GM18499 (cell line): ENCODE measurements at regions not wholly inside any gene's neighbourhood (a gene's known extent, or its start where the extent isn't known, plus 50 kb on each side); places are given as distances from the start of the nearest gene placed in this dataset.
"Not testable (repeated sequence)": the region's sequence is repeated elsewhere in the genome, so short reads cannot be mapped to it uniquely, and the experiment has no call there.

Source experiments
- ATAC-seq: cut with Tn5 transposase; IDR thresholded peaks from one replicate; pipeline ENCODE4 v1.9.1; 2021; ENCODE audit warnings: moderate number of reproducible peaks; ENCODE audit not compliant: insufficient read depth, unreplicated experiment

- ATAC-seq, result no peak
Measured at GRCh38 chrX:45660477-45660876, 459.8 kb upstream of the DIPK2B start.

- no peak for ATAC-seq
Measured at GRCh38 chrX:45633419-45633818, 432.7 kb upstream of the DIPK2B start.

DNA sequence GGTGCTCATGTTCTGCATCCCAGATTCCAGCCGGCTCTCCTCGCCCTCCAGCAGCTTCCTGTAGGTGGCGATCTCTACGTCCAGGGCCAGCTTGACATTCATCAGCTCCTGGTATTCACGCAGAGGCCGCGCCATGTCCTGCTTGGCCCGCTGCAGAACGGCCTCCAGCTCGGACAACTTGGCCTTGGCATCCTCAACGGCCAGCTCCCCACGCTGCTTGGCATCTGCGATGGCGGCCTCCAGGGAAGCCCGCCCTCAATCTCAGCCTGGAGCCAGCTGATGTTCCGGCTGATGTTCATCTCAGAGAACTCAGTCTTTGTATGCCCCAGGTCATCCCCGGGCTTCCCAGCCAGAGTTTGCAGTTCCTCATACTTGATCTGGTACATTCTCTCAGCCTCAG is 431.8 kb upstream of the DIPK2B start:
- ATAC-seq, result no peak

GRCh38 chrX:45630078-45630477 is 429.4 kb upstream of the DIPK2B start:
- ATAC-seq, result no peak

- no peak for ATAC-seq
Measured at GRCh38 chrX:45628041-45628440, 427.4 kb upstream of the DIPK2B start.

- no peak for ATAC-seq
Measured at GRCh38 chrX:45623266-45623665, 422.6 kb upstream of the DIPK2B start.

DNA sequence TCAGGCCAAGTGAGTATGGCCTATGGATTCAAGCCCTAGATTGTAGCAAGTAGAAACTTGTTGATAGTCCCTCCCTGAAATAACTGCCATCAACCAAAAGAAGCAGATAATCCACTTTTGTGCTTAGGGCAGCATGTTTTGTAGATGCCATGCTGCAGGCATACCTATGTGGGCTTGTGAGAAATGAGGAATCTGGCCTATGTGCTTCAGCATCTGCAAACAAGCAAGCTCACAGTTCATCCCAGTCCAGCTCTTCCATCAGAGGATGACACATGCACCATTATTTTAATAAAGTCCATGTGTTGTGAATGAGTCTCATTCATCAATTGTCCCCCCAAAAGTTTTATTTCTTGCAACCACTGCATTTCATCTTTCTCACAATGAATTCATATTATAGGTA is 421.9 kb upstream of the DIPK2B start:
- no peak for ATAC-seq

- ATAC-seq, result no peak
Measured at GRCh38 chrX:45622042-45622423, 421.4 kb upstream of the DIPK2B start.

- no peak for ATAC-seq
Measured at GRCh38 chrX:45621376-45622041, 420.8 kb upstream of the DIPK2B start.

GRCh38 chrX:45619290-45619689 is 418.6 kb upstream of the DIPK2B start:
- ATAC-seq, result no peak

DNA sequence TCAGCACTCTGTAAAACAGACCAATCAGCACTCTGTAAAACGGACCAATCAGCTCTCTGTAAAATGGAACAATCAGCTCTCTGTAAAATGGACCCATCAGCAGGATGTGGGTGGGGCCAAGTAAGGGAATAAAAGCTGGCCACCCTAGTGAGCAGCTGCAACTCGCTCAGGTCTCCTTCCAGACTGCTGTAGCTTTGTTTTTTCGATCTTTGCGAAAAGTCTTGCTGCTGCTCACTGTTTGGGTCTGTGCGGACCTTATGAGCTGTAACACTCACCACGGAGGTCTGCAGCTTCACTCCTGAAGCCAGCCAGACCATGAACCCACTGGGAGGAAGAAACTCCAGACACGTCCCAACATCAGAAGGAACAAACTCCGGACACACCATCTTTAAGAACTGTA is 414.9 kb upstream of the DIPK2B start:
- ATAC-seq, result not testable (repeated sequence)

DNA sequence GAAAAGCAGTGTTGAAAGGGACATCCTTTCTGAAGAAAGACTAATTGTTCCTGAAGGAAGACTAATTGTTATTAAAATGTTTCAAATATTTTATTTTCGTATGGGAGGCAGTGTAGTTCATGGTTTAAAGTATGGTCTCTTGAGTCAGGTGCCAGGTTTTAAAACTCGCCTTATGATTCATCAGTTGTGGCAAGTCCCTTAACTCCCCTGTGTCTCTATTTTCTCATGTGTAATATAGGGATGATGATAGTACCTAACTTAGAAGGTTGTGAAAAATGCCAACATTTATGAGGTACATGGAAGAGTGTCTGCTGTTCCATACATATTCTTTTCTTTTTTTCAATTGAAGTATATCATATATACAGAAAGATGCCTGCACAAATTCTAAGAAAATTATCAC is 414.2 kb upstream of the DIPK2B start:
- ATAC-seq, result no peak

GRCh38 chrX:45602151-45602550 is 401.5 kb upstream of the DIPK2B start:
- no peak for ATAC-seq

DNA sequence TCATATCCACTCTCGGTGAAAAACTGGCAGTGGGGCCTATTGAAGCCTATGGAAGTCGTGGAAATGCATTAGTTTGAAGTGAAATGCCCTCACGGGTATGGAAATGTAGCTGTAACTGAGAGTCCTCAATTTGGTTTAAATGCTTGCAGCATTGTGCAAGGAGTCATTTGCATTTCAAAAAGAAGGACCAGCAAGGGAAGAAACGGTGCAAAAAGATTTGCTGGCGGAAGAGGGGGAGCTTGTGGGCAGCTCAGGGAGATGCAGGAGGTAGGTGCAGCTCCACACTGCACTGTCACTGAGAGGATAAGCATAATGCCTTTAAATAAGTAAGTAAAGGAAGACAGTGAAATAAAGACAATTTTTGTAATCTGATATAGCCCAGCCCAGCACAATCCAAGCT is 400.4 kb upstream of the DIPK2B start:
- ATAC-seq, result no peak

GRCh38 chrX:45598861-45599260 is 398.2 kb upstream of the DIPK2B start:
- no peak for ATAC-seq

GRCh38 chrX:45596188-45596808 is 395.6 kb upstream of the DIPK2B start:
- no peak for ATAC-seq

DNA sequence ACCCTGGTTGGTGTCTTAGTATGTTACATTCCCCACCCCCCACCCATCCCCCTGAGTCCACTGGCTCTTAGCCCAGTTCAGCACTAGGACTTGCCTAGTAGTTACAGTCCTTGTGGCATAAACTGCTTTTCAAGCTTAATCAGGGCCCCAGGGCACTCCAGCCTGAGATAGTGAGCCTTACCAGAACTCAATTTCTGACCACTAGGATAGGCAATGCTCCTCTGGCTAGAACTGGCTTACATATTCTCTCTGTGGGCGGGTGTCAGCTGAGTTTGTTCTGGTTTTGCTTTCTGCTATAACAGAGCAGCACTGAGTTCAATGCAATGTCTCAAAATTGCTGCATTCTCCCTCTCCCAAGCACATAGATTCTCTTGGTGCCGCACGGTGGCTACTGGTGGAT is 391.4 kb upstream of the DIPK2B start:
- ATAC-seq, result no peak

GRCh38 chrX:45591650-45592049 is 391.0 kb upstream of the DIPK2B start:
- no peak for ATAC-seq

GRCh38 chrX:45584717-45585116 is 384.0 kb upstream of the DIPK2B start:
- ATAC-seq, result no peak

GRCh38 chrX:45577361-45577760 is 376.7 kb upstream of the DIPK2B start:
- ATAC-seq, result no peak

- no peak for ATAC-seq
Measured at GRCh38 chrX:45571453-45571852, 370.8 kb upstream of the DIPK2B start.

DNA sequence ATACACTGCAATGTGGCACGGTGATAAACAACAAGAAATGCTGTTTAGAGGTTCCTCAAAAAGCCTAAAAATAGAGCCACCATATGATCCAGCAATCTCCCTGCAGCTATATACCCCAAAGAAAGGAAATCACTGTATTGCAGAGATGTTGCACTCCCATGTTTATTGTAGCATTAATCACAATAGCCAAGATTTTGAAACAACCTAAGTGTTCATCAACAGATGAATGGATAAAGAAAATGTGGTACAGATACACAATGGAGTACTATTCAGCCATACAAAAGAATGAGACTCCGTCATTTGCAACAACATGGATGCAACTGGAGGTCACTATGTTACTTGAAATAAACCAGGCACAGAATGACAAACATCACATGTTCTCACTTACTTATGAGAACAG is 365.8 kb upstream of the DIPK2B start:
- ATAC-seq, result no peak
